ENCODE measurements at regions not wholly inside any gene's neighbourhood (a gene's known extent, or its start where the extent isn't known, plus 50 kb on each side); places are given as distances from the start of the nearest gene placed in this dataset.

DNA sequence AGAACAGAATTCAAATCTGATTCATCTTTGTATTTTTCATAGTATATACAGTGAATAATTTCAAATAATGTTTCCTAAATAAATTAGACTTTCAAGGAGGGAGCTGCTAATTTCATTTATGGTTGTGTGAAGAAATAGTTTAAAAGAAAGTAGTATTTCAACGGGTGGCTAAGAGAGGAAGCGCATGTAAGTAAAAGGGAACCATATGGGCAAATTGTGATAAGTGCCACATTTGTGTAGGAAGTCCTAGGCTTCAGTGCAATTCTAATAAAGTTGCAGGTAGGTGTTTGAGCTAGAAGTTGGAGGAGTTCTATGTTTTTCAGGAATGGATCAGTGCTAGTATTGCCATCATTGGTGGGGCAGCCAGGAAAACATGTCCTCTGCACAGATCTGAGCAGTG lies 178.8 kb upstream of the PRDM1 start:
- Histone ChIP-seq H3K27ac (ENCODE audit: low read length in 2 of 2) (no peak overlapping the region), H4K20me1 (ENCODE audit: control insufficient read depth, insufficient read depth, low read length, poor library complexity, severe bottlenecking) (no peaks in the 10 kb centered on the region), H3K4me2 (replicated peaks; ENCODE audit: low read depth, low read length, poor library complexity, severe bottlenecking) (no peak overlapping the region), H3K9ac (ENCODE audit: low read length) (no peak overlapping the region), H3K27me3 (replicated peaks in 1 of 4; ENCODE audit: control extremely low read depth in 1 of 4, control insufficient read depth in 3 of 4, insufficient read depth in 4 of 4, low read length in 3 of 4) (no peaks in the 10 kb centered on the region), H2AFZ (ENCODE audit: insufficient read depth, low read depth, low read length, poor library complexity, severe bottlenecking) (no peak overlapping the region), H3K4me1 (ENCODE audit: control insufficient read depth in 2 of 2, insufficient read depth in 2 of 2, low read length in 2 of 2) (peaks cover 0 to 6% of the 10 kb centered on the region in 2 donors), H3K9me3 (ENCODE audit: control extremely low read depth in 1 of 3, control insufficient read depth in 2 of 3, insufficient read depth in 1 of 3, low read length in 2 of 3) (no peaks in the 10 kb centered on the region), H3K79me2 (ENCODE audit: control insufficient read depth, insufficient read depth, low read length) (no peaks in the 10 kb centered on the region), H3K36me3 (replicated peaks in 1 of 2; ENCODE audit: control extremely low read depth in 1 of 2, control insufficient read depth in 1 of 2, extremely low read depth in 1 of 2, insufficient read depth in 2 of 2, low read length in 1 of 2) (no peaks in the 10 kb centered on the region), H3K4me3 (ENCODE audit: control extremely low read depth in 1 of 5, extremely low read depth in 1 of 5, insufficient read depth in 1 of 5, low read depth in 2 of 5, low read length in 4 of 5) (no peak overlapping the region)
- no peak for ATAC-seq (ENCODE audit: low read depth)
- no peak for TF ChIP-seq EZH2 (IDR thresholded peaks at IDR 0.05; ENCODE audit: borderline replicate concordance, insufficient read depth, low read depth, low read length, poor library complexity, severe bottlenecking)
- TF ChIP-seq, protein P1, sequence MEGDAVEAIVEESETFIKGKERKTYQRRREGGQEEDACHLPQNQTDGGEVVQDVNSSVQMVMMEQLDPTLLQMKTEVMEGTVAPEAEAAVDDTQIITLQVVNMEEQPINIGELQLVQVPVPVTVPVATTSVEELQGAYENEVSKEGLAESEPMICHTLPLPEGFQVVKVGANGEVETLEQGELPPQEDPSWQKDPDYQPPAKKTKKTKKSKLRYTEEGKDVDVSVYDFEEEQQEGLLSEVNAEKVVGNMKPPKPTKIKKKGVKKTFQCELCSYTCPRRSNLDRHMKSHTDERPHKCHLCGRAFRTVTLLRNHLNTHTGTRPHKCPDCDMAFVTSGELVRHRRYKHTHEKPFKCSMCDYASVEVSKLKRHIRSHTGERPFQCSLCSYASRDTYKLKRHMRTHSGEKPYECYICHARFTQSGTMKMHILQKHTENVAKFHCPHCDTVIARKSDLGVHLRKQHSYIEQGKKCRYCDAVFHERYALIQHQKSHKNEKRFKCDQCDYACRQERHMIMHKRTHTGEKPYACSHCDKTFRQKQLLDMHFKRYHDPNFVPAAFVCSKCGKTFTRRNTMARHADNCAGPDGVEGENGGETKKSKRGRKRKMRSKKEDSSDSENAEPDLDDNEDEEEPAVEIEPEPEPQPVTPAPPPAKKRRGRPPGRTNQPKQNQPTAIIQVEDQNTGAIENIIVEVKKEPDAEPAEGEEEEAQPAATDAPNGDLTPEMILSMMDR (IDR thresholded peaks at IDR 0.05): no peak
- H3K9me3 Mint-ChIP-seq (ENCODE audit: insufficient read depth): no peaks in the 10 kb centered on the region
- WGBS (ENCODE audit: insufficient coverage): 54% methylated on average over 2 of the region's 2 CpGs
- POLR2A ChIA-PET: no interaction called here
- intact Hi-C loops (cut with micrococcal nuclease): no loop called here
- CTCF ChIA-PET: no interaction called here
- H3K4me1 Mint-ChIP-seq: peaks cover 6% of the 10 kb centered on the region
- no peak overlapping the region for H3K4me3 Mint-ChIP-seq
- no peak for DNase-seq
- no peak overlapping the region for H3K27ac Mint-ChIP-seq
- H3K27me3 Mint-ChIP-seq: peaks cover 5% of the 10 kb centered on the region

GRCh38 chr6:105902401-105903031 lies 183.6 kb upstream of the PRDM1 start:
- H3K4me1 ChIP-seq (ENCODE audit: control insufficient read depth in 2 of 2, insufficient read depth in 2 of 2, low read length in 2 of 2): peaks cover 6 to 9% of the 10 kb centered on the region in 2 donors
- Mint-ChIP-seq H3K9me3 (ENCODE audit: insufficient read depth) (no peaks in the 10 kb centered on the region), H3K4me1 (peaks cover 11% of the 10 kb centered on the region), H3K4me3 (no peak overlapping the region), H3K27ac (no peak overlapping the region), H3K27me3 (peaks cover 10% of the 10 kb centered on the region)
- no peaks in the 10 kb centered on the region for H3K79me2 ChIP-seq (ENCODE audit: control insufficient read depth, insufficient read depth, low read length)
- no peaks in the 10 kb centered on the region for H3K36me3 ChIP-seq (replicated peaks in 1 of 2; ENCODE audit: control extremely low read depth in 1 of 2, control insufficient read depth in 1 of 2, extremely low read depth in 1 of 2, insufficient read depth in 2 of 2, low read length in 1 of 2)
- H3K27ac ChIP-seq (ENCODE audit: low read length in 2 of 2): no peak overlapping the region
- H3K4me3 ChIP-seq (ENCODE audit: control extremely low read depth in 1 of 5, extremely low read depth in 1 of 5, insufficient read depth in 1 of 5, low read depth in 2 of 5, low read length in 4 of 5): no peak overlapping the region
- no peak overlapping the region for H2AFZ ChIP-seq (ENCODE audit: insufficient read depth, low read depth, low read length, poor library complexity, severe bottlenecking)
- no peaks in the 10 kb centered on the region for H3K9me3 ChIP-seq (ENCODE audit: control extremely low read depth in 1 of 3, control insufficient read depth in 2 of 3, insufficient read depth in 1 of 3, low read length in 2 of 3)
- 45% methylated on average over 2 of the region's 8 CpGs for WGBS (ENCODE audit: insufficient coverage)
- TF ChIP-seq, protein P1 (IDR thresholded peaks at IDR 0.05): no peak
- no peak for TF ChIP-seq EZH2 (IDR thresholded peaks at IDR 0.05; ENCODE audit: borderline replicate concordance, insufficient read depth, low read depth, low read length, poor library complexity, severe bottlenecking)
- ChIA-PET CTCF (no interaction called here), POLR2A (no interaction called here)
- H3K9ac ChIP-seq (ENCODE audit: low read length): no peak overlapping the region
- no peak overlapping the region for H3K4me2 ChIP-seq (replicated peaks; ENCODE audit: low read depth, low read length, poor library complexity, severe bottlenecking)
- intact Hi-C loops (cut with micrococcal nuclease): no loop called here
- ATAC-seq (ENCODE audit: low read depth) (no peak), DNase-seq (no peak)
- H4K20me1 ChIP-seq (ENCODE audit: control insufficient read depth, insufficient read depth, low read length, poor library complexity, severe bottlenecking): no peaks in the 10 kb centered on the region
- peaks cover 0 to 5% (median 0%) of the 10 kb centered on the region in 4 experiments for H3K27me3 ChIP-seq (replicated peaks in 1 of 4; ENCODE audit: control extremely low read depth in 1 of 4, control insufficient read depth in 3 of 4, insufficient read depth in 4 of 4, low read length in 3 of 4)
